Left lung (tissue), 4 donors: ENCODE measurements at regions not wholly inside any gene's neighbourhood (a gene's known extent, or its start where the extent isn't known, plus 50 kb on each side); places are given as distances from the start of the nearest gene placed in this dataset.

ENCODE experiments used
- ATAC-seq: fragments of 200-7000 bp; cut with Tn5 transposase; one replicate; pipeline ENCODE4 v1.9.1; 2020; ENCODE audit warnings: moderate library complexity
- DNase-seq, 4 donors: peaks; one replicate each; pipeline ENCODE4 v3.0.0-alpha.2; 2013 to 2020
- H3K27ac ChIP-seq, 2 donors: fragments of 200-600 bp; sonication (generic) in 1 of 2; one replicate each; pipeline versions ENCODE4 v1.5.0 to v1.8.0; 2020 to 2021
- H3K27me3 ChIP-seq, 2 donors: fragments of 200-600 bp; sonication (generic) in 1 of 2; one replicate each; pipeline versions ENCODE4 v1.5.0 to v1.8.0; 2020 to 2021
- H3K36me3 ChIP-seq, 2 donors: fragments of 200-600 bp; sonication (generic) in 1 of 2; one replicate each; pipeline versions ENCODE4 v1.5.0 to v1.8.0; 2020 to 2021
- H3K4me1 ChIP-seq, 2 donors: fragments of 200-600 bp; one replicate each; pipeline ENCODE4 v1.8.0; 2021
- H3K4me3 ChIP-seq, 2 donors: fragments of 200-600 bp; sonication (generic) in 1 of 2; one replicate each; pipeline versions ENCODE4 v1.5.0 to v1.8.0; 2020 to 2021; ENCODE audit warnings: mild to moderate bottlenecking in 1 of 2
- H3K9me3 ChIP-seq, 2 donors: fragments of 200-600 bp; sonication (generic) in 1 of 2; one replicate each; pipeline versions ENCODE4 v1.5.0 to v1.8.0; 2020 to 2021
- CTCF ChIP-seq, 2 donors: fragments of 200-600 bp; sonication (generic) in 1 of 2; IDR thresholded peaks; one replicate each; pipeline versions ENCODE4 v1.5.0 to v1.8.0; 2021; ENCODE audit warnings: antibody characterized with exemption in 2 of 2
- intact Hi-C, 2 donors: fragments of 100-400 bp; cut with DNase I; formaldehyde crosslinking; loops; one replicate each; pipeline versions ENCODE4 v1.11.2 to v1.14.2; 2022
- donor health status: DM: no; HTN: yes; CAD: no.
- donor health status: DM: no; HTN: no; CAD: no.

- Histone ChIP-seq H3K4me3 (no peak overlapping the region), H3K4me1 (no peaks in the 10 kb centered on the region), H3K36me3 (no peaks in the 10 kb centered on the region), H3K27me3 (no peaks in the 10 kb centered on the region), H3K9me3 (no peaks in the 10 kb centered on the region), H3K27ac (no peak overlapping the region)
- no peak for TF ChIP-seq CTCF (IDR thresholded peaks at IDR 0.05)
- intact Hi-C loops = no loop called here
- DNase-seq (no peak), ATAC-seq (no peak)
Observed at GRCh38 chr14:65195042-65195719, 92.9 kb upstream of the MAX start.

- no peaks in the 10 kb centered on the region for H3K4me1 ChIP-seq
- H3K9me3 ChIP-seq = peaks cover 0 to 4% of the 10 kb centered on the region in 2 donors
- ATAC-seq = no peak
- no peak for DNase-seq
- intact Hi-C loops = no loop called here
- H3K27me3 ChIP-seq = no peaks in the 10 kb centered on the region
- H3K27ac ChIP-seq = no peak overlapping the region
- no peak for TF ChIP-seq CTCF (IDR thresholded peaks at IDR 0.05)
- no peaks in the 10 kb centered on the region for H3K36me3 ChIP-seq
- H3K4me3 ChIP-seq = no peak overlapping the region
Observed at GRCh38 chr14:65198346-65198745, 96.0 kb upstream of the MAX start.

- H3K27ac ChIP-seq = no peak overlapping the region
- no peaks in the 10 kb centered on the region for H3K4me1 ChIP-seq
- no peak overlapping the region for H3K4me3 ChIP-seq
- intact Hi-C loops = no loop called here
- no peaks in the 10 kb centered on the region for H3K27me3 ChIP-seq
- ATAC-seq (no peak), DNase-seq (no peak)
- TF ChIP-seq CTCF (IDR thresholded peaks at IDR 0.05) = no peak
- peaks cover 0 to 4% of the 10 kb centered on the region in 2 donors for H3K9me3 ChIP-seq
- H3K36me3 ChIP-seq = no peaks in the 10 kb centered on the region
Observed at GRCh38 chr14:65200454-65200853, 98.1 kb upstream of the MAX start.

GRCh38 chr14:65203574-65203973 lies 101.3 kb upstream of the MAX start:
- Histone ChIP-seq H3K9me3 (peaks cover 0 to 4% of the 10 kb centered on the region in 2 donors), H3K4me3 (no peak overlapping the region), H3K36me3 (no peaks in the 10 kb centered on the region), H3K27ac (no peak overlapping the region), H3K4me1 (peaks cover 0 to 25% of the 10 kb centered on the region in 2 donors), H3K27me3 (no peaks in the 10 kb centered on the region)
- no peak for TF ChIP-seq CTCF (IDR thresholded peaks at IDR 0.05)
- intact Hi-C loops = no loop called here
- DNase-seq = no peak
- no peak for ATAC-seq

- no peak for DNase-seq
- H3K36me3 ChIP-seq = no peaks in the 10 kb centered on the region
- H3K27ac ChIP-seq = no peak overlapping the region
- no peak for ATAC-seq
- no peak overlapping the region for H3K4me3 ChIP-seq
- peaks cover 0 to 4% of the 10 kb centered on the region in 2 donors for H3K9me3 ChIP-seq
- H3K27me3 ChIP-seq = no peaks in the 10 kb centered on the region
- intact Hi-C loops = no loop called here
- peaks cover 0 to 28% of the 10 kb centered on the region in 2 donors for H3K4me1 ChIP-seq
- TF ChIP-seq CTCF (IDR thresholded peaks at IDR 0.05) = no peak
Observed at GRCh38 chr14:65204056-65204455, 101.7 kb upstream of the MAX start.
